ENCODE measurements at regions not wholly inside any gene's neighbourhood (a gene's known extent, or its start where the extent isn't known, plus 50 kb on each side); places are given as distances from the start of the nearest gene placed in this dataset.
"Not testable (repeated sequence)": the region's sequence is repeated elsewhere in the genome, so short reads cannot be mapped to it uniquely, and the experiment has no call there.

GRCh38 chr10:81730891-81731290 is 144.1 kb upstream of the NRG3 start:
- Mint-ChIP-seq H3K4me3 (no peak overlapping the region), H3K4me1 (ENCODE audit: unreplicated experiment) (no peaks in the 10 kb centered on the region), H3K9me3 (no peaks in the 10 kb centered on the region), H3K27me3 (no peaks in the 10 kb centered on the region), H3K27ac (peak overlapping the region; percentile 28), H3K36me3 (no peaks in the 10 kb centered on the region)
- TF ChIP-seq, protein P1, sequence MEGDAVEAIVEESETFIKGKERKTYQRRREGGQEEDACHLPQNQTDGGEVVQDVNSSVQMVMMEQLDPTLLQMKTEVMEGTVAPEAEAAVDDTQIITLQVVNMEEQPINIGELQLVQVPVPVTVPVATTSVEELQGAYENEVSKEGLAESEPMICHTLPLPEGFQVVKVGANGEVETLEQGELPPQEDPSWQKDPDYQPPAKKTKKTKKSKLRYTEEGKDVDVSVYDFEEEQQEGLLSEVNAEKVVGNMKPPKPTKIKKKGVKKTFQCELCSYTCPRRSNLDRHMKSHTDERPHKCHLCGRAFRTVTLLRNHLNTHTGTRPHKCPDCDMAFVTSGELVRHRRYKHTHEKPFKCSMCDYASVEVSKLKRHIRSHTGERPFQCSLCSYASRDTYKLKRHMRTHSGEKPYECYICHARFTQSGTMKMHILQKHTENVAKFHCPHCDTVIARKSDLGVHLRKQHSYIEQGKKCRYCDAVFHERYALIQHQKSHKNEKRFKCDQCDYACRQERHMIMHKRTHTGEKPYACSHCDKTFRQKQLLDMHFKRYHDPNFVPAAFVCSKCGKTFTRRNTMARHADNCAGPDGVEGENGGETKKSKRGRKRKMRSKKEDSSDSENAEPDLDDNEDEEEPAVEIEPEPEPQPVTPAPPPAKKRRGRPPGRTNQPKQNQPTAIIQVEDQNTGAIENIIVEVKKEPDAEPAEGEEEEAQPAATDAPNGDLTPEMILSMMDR (conservative IDR thresholded peaks at IDR 0.05), result no peak
- no peak for DNase-seq (ENCODE audit: extremely low spot score, unreplicated experiment)

- TF ChIP-seq, protein P1 (conservative IDR thresholded peaks at IDR 0.05), result no peak
- Mint-ChIP-seq H3K27me3 (no peaks in the 10 kb centered on the region), H3K27ac (no peak overlapping the region), H3K36me3 (no peaks in the 10 kb centered on the region), H3K9me3 (no peaks in the 10 kb centered on the region), H3K4me1 (ENCODE audit: unreplicated experiment) (no peaks in the 10 kb centered on the region), H3K4me3 (no peak overlapping the region)
- no peak for DNase-seq (ENCODE audit: extremely low spot score, unreplicated experiment)
Measured at GRCh38 chr10:81733542-81733941, 141.5 kb upstream of the NRG3 start.

- H3K4me1 Mint-ChIP-seq (ENCODE audit: unreplicated experiment); DNase-seq (ENCODE audit: extremely low spot score, unreplicated experiment); H3K4me3 Mint-ChIP-seq: not testable (repeated sequence)
Measured at GRCh38 chr10:81735167-81735566, 139.8 kb upstream of the NRG3 start.

GRCh38 chr10:81759111-81759510 is 115.9 kb upstream of the NRG3 start:
- no peak for DNase-seq (ENCODE audit: extremely low spot score, unreplicated experiment)
- TF ChIP-seq, protein P1 (conservative IDR thresholded peaks at IDR 0.05), result no peak
- no peaks in the 10 kb centered on the region for H3K27me3 Mint-ChIP-seq
- H3K36me3 Mint-ChIP-seq, result no peaks in the 10 kb centered on the region
- H3K27ac Mint-ChIP-seq, result no peak overlapping the region
- H3K4me1 Mint-ChIP-seq (ENCODE audit: unreplicated experiment), result no peaks in the 10 kb centered on the region
- no peak overlapping the region for H3K4me3 Mint-ChIP-seq
- peaks cover 4% of the 10 kb centered on the region for H3K9me3 Mint-ChIP-seq

More at GRCh38 chr10:81735167-81735566, 139.8 kb upstream of the NRG3 start:
- not testable (repeated sequence) for H3K27ac Mint-ChIP-seq, H3K27me3 Mint-ChIP-seq, H3K36me3 Mint-ChIP-seq, H3K9me3 Mint-ChIP-seq

DNA sequence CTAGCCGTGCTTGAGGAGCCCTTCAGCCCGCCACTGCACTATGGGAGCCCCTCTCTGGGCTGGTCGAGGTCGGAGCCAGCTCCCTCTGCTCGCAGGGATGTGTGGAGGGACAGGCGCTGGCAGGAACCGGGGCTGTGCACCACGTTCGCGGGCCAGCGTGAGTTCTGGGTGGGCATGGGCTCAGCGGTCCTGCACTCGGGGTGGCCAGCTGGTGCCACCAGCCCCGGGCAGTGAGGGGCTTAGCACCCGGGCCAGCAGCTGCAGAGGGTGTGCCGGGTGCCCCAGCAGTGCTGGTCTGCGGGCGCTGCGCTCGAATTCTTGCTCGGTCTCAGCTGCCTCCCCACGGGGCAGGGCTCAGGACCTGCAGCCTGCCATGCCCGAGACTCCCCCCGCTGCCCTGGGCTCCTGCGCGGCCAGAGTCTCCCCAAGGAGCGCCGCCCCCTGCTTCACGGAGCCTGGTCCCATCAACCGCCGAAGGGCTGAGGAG is 90.8 kb upstream of the NRG3 start:
- no peaks in the 10 kb centered on the region for H3K9me3 Mint-ChIP-seq
- peak; percentile 61 for DNase-seq (ENCODE audit: extremely low spot score, unreplicated experiment)
- no peaks in the 10 kb centered on the region for H3K27me3 Mint-ChIP-seq
- no peak overlapping the region for H3K4me3 Mint-ChIP-seq
- TF ChIP-seq, protein P1 (conservative IDR thresholded peaks at IDR 0.05), result no peak
- H3K36me3 Mint-ChIP-seq, result no peaks in the 10 kb centered on the region
- no peaks in the 10 kb centered on the region for H3K4me1 Mint-ChIP-seq (ENCODE audit: unreplicated experiment)
- no peak overlapping the region for H3K27ac Mint-ChIP-seq

DNA sequence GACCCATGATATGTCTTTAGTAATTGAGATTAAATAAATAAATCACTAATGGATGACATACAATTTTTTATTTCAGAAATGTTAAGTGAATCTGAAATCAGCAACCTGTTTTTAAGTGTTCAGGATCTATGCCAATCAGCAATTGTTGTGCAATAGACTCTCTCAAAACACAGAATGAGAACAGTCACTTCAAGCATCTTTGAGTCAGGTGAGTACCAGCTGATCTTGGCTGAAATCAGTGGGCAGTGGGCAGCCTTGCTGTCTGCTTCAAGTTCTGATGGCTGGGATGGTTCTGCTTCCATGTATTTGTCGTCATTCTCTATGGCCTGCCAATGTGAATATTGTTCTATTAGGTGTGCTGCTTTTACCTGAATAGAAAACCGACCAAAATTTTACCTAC is 82.3 kb upstream of the NRG3 start:
- H3K4me1 Mint-ChIP-seq (ENCODE audit: unreplicated experiment), result no peaks in the 10 kb centered on the region
- H3K4me3 Mint-ChIP-seq, result no peak overlapping the region
- DNase-seq (ENCODE audit: extremely low spot score, unreplicated experiment), result no peak
- no peaks in the 10 kb centered on the region for H3K36me3 Mint-ChIP-seq
- TF ChIP-seq, protein P1 (conservative IDR thresholded peaks at IDR 0.05), result no peak
- H3K9me3 Mint-ChIP-seq, result no peaks in the 10 kb centered on the region
- H3K27me3 Mint-ChIP-seq, result peaks cover 9% of the 10 kb centered on the region
- no peak overlapping the region for H3K27ac Mint-ChIP-seq

All from type B pancreatic cell (in vitro differentiated cells).